SK-N-SH (cell line): ENCODE measurements at regions not wholly inside any gene's neighbourhood (a gene's known extent, or its start where the extent isn't known, plus 50 kb on each side); places are given as distances from the start of the nearest gene placed in this dataset.

ENCODE experiments used
- CTCF ChIP-seq: fragments of 200-600 bp; sonication (generic); IDR thresholded peaks from 2 replicates; pipeline ENCODE4 v1.6.1; 2017; ENCODE audit warnings: antibody characterized with exemption, mild to moderate bottlenecking, moderate library complexity
- ELF1 ChIP-seq: IDR thresholded peaks from 2 replicates; pipeline ENCODE4 v1.4.0; 2012
- GATA2 ChIP-seq: sonication (generic); formaldehyde crosslinking; IDR thresholded peaks from 2 replicates; pipeline ENCODE4 v1.5.0; 2020; ENCODE audit warnings: mild to moderate bottlenecking, missing genetic modification reagents
- MAX ChIP-seq: IDR thresholded peaks from 2 replicates; pipeline ENCODE4 v1.4.0; 2012; ENCODE audit warnings: low read depth
- POLR2AphosphoS5 ChIP-seq: IDR thresholded peaks from 2 replicates; pipeline ENCODE4 v1.6.1; 2012; ENCODE audit warnings: low read depth, low read length
- REST ChIP-seq: IDR thresholded peaks from 2 replicates; pipeline ENCODE4 v1.6.1; 2012; ENCODE audit warnings: mild to moderate bottlenecking, low read depth, low read length, moderate library complexity
- SMC3 ChIP-seq: IDR thresholded peaks from 2 replicates; pipeline ENCODE4 v1.6.1; 2012; ENCODE audit warnings: low read depth, low read length, improper control_type of control experiment
- TAF1 ChIP-seq: IDR thresholded peaks from 2 replicates; pipeline ENCODE4 v1.6.1; 2012; ENCODE audit warnings: low read depth, mild to moderate bottlenecking, low read length, moderate library complexity, borderline replicate concordance

GRCh38 chr4:175282407-175282806 lies 364.2 kb downstream of the ADAM29 start:
- TF ChIP-seq CTCF (no peak), MAX (no peak), REST (no peak), SMC3 (no peak), POLR2AphosphoS5 (no peak), GATA2 (no peak), TAF1 (no peak), ELF1 (no peak)
